GM12878 (cell line): ENCODE measurements at regions not wholly inside any gene's neighbourhood (a gene's known extent, or its start where the extent isn't known, plus 50 kb on each side); places are given as distances from the start of the nearest gene placed in this dataset.

Experiments
- ATAC-seq: fragments of 200-7000 bp; cut with Tn5 transposase; 3 replicates; pipeline ENCODE4 v1.9.1; 2020; ENCODE audit warnings: mild to moderate bottlenecking, moderate library complexity
- BruUV-seq: library from RNA; stranded (reverse); fragments of 400-500 nt; replicated peaks from 2 replicates; lab custom pipeline; 2021; lab: Mats Ljungman, UMichigan
- CTCF ChIA-PET: fragments of 300-600 bp; sonication (Branson Sonifier 250); formaldehyde crosslinking; extraction: SDS; loops from one replicate; lab custom pipeline; 2021; ENCODE audit warnings: inconsistent platforms; lab: Yijun Ruan, JAX
- POLR2A ChIA-PET: fragments of 350-600 bp; formaldehyde crosslinking; extraction: SDS; loops from one replicate; lab custom pipeline; 2021; ENCODE audit warnings: inconsistent platforms; lab: Charles Lee
- RAD21 ChIA-PET: fragments of 300-600 bp; sonication (Branson Sonifier 250); formaldehyde crosslinking; loops from one replicate; lab custom pipeline; 2023; ENCODE audit warnings: antibody characterized with exemption; ENCODE audit not compliant: unreplicated experiment; lab: Charles Lee
- SMC1A ChIA-PET: fragments of 300-600 bp; sonication (Branson Sonifier 250); formaldehyde crosslinking; loops from one replicate; lab custom pipeline; 2023; ENCODE audit not compliant: unreplicated experiment, uncharacterized antibody; lab: Charles Lee
- DNase-seq: peaks from one replicate; pipeline ENCODE4 v3.0.0-alpha.2; 2011; ENCODE audit warnings: low read depth, low spot score
- FAIRE-seq: peaks from 3 replicates; lab custom pipeline; 2011; peaks lifted over from hg19 to GRCh38; lab: Jason Lieb, UNC
- H2AFZ ChIP-seq: 2 replicates; pipeline ENCODE4 v1.6.0; 2011; ENCODE audit warnings: low read depth, low read length, control low read depth; ENCODE audit not compliant: control insufficient read depth
- H3K27ac ChIP-seq: 2 replicates; pipeline ENCODE4 v1.5.1; 2011; ENCODE audit warnings: control low read depth; ENCODE audit not compliant: control insufficient read depth, insufficient read depth
- H3K27me3 ChIP-seq, 2 experiments: replicated peaks in 1 of 2; 2 replicates each; pipeline versions ENCODE4 v1.6.0 to v1.6.1; 2011; ENCODE audit warnings: low read length in 1 of 2; ENCODE audit not compliant: control insufficient read depth in 2 of 2, insufficient read depth in 2 of 2
- H3K36me3 ChIP-seq, 2 experiments: 2 replicates each; pipeline ENCODE4 v1.5.1; 2011; ENCODE audit warnings: low read length in 1 of 2; ENCODE audit not compliant: control insufficient read depth in 2 of 2, insufficient read depth in 2 of 2
- H3K4me1 ChIP-seq: 2 replicates; pipeline ENCODE4 v1.6.1; 2011; ENCODE audit warnings: mild to moderate bottlenecking, low read length, moderate library complexity, mixed read lengths; ENCODE audit not compliant: control insufficient read depth, insufficient read depth
- H3K4me2 ChIP-seq: 2 replicates; pipeline ENCODE4 v1.6.0; 2011; ENCODE audit warnings: control low read depth; ENCODE audit not compliant: control insufficient read depth, insufficient read depth
- H3K4me3 ChIP-seq: fragments of 200-600 bp; sonication (generic); 2 replicates; pipeline ENCODE4 v1.5.1; 2016
- H3K79me2 ChIP-seq: 2 replicates; pipeline ENCODE4 v1.6.0; 2011; ENCODE audit warnings: low read length; ENCODE audit not compliant: control insufficient read depth, insufficient read depth
- H3K9ac ChIP-seq: 2 replicates; pipeline ENCODE4 v1.8.0; 2011; ENCODE audit warnings: low read length, control low read depth, mixed read lengths; ENCODE audit not compliant: control insufficient read depth, insufficient read depth
- H3K9me3 ChIP-seq: replicated peaks from 3 replicates; pipeline ENCODE4 v1.5.1; 2011; ENCODE audit warnings: mild to moderate bottlenecking, low read length; ENCODE audit not compliant: control insufficient read depth, insufficient read depth
- H4K20me1 ChIP-seq: 2 replicates; pipeline ENCODE4 v1.6.0; 2011; ENCODE audit not compliant: control insufficient read depth, insufficient read depth
- ASH2L ChIP-seq: fragments of 300-600, 200-600 bp; sonication (generic); IDR thresholded peaks from 2 replicates; pipeline ENCODE4 v1.6.1; 2017; ENCODE audit warnings: low read depth, mild to moderate bottlenecking, borderline replicate concordance
- CBX3 ChIP-seq: fragments of 200-600 bp; sonication (generic); IDR thresholded peaks from 2 replicates; pipeline ENCODE4 v1.6.1; 2016; ENCODE audit warnings: low read depth, borderline replicate concordance
- CEBPB ChIP-seq, 2 experiments: fragments of 150-350 bp in 1 of 2; IDR thresholded peaks; 2 replicates each; pipeline ENCODE4 v1.6.1; 2012 to 2014; ENCODE audit warnings: low read depth in 2 of 2, low read length in 2 of 2, borderline replicate concordance in 1 of 2, inconsistent platforms in 1 of 2
- CREM ChIP-seq: IDR thresholded peaks from 2 replicates; pipeline ENCODE4 v1.6.1; 2014; ENCODE audit warnings: antibody characterized with exemption, low read depth
- GABPA ChIP-seq: IDR thresholded peaks from 2 replicates; pipeline ENCODE4 v1.6.1; 2014; ENCODE audit warnings: antibody characterized with exemption, low read depth, mild to moderate bottlenecking, inconsistent platforms
- MTA2 ChIP-seq: fragments of 450-650 bp; IDR thresholded peaks from 2 replicates; pipeline ENCODE4 v1.6.1; 2016; ENCODE audit warnings: low read depth, mild to moderate bottlenecking, moderate library complexity
- MTA3 ChIP-seq: IDR thresholded peaks from 2 replicates; pipeline ENCODE4 v1.6.1; 2012; ENCODE audit warnings: low read length, inconsistent platforms, borderline replicate concordance
- POLR2AphosphoS2 ChIP-seq: IDR thresholded peaks from 2 replicates; pipeline ENCODE4 v1.6.1; 2011; ENCODE audit warnings: low read depth, mild to moderate bottlenecking, low read length, improper control_type of control experiment, moderate library complexity
- SRF ChIP-seq, 2 experiments: IDR thresholded peaks; 2 replicates each; pipeline ENCODE4 v1.6.1; 2011; ENCODE audit warnings: low read depth in 2 of 2, low read length in 2 of 2, mild to moderate bottlenecking in 1 of 2, moderate library complexity in 1 of 2
- SUPT20H ChIP-seq: IDR thresholded peaks from 2 replicates; pipeline ENCODE4 v1.6.1; 2011; ENCODE audit warnings: low read depth, mild to moderate bottlenecking, low read length, moderate library complexity, borderline replicate concordance; ENCODE audit not compliant: control insufficient read depth
- TAF1 ChIP-seq: IDR thresholded peaks from 2 replicates; pipeline ENCODE4 v1.6.1; 2011; ENCODE audit warnings: mild to moderate bottlenecking, low read depth, low read length, borderline replicate concordance
- TCF12 ChIP-seq: IDR thresholded peaks from 2 replicates; pipeline ENCODE4 v1.6.1; 2011; ENCODE audit warnings: low read depth, mild to moderate bottlenecking, low read length
- ZBED1 ChIP-seq: IDR thresholded peaks from 2 replicates; pipeline ENCODE4 v1.6.1; 2016; ENCODE audit warnings: borderline replicate concordance
- WGBS: methylation state at CpG from one replicate; pipeline ENCODE4 v1.1.6; 2016; ENCODE audit warnings: low lambda C conversion rate; ENCODE audit not compliant: insufficient replicate concordance, insufficient coverage; ENCODE audit errors: missing lambda C conversion rate; 5-methylcytosine and 5-hydroxymethylcytosine counted together
- in situ Hi-C: fragments of 300-500 bp; cut with MboI; formaldehyde crosslinking; loops from 9 replicates; pipeline ENCODE4 v1.14.3; 2018; ENCODE audit warnings: mixed read lengths
- intact Hi-C: fragments of 100-400 bp; cut with micrococcal nuclease; formaldehyde crosslinking; loops from one replicate; pipeline ENCODE4 v1.14.2; 2022; ENCODE audit not compliant: unreplicated experiment
- TF ChIP-seq, protein P1 (sequence below): IDR thresholded peaks from 2 replicates; pipeline ENCODE4 v1.6.1; 2012; ENCODE audit warnings: low read length, inconsistent platforms
- TF ChIP-seq, protein P2 (sequence below): fragments of 450-650 bp; IDR thresholded peaks from 2 replicates; pipeline ENCODE4 v1.6.1; 2014; ENCODE audit warnings: mild to moderate bottlenecking
- TF ChIP-seq, protein P3 (sequence below): fragments of 450-650 bp; formaldehyde crosslinking; IDR thresholded peaks from 2 replicates; pipeline ENCODE4 v1.4.0; 2022; ENCODE audit warnings: mild to moderate bottlenecking, moderate library complexity
- TF ChIP-seq, protein P4 (sequence below): IDR thresholded peaks from 2 replicates; pipeline ENCODE4 v1.6.1; 2012; ENCODE audit warnings: low read depth, low read length, improper control_type of control experiment

DNA sequence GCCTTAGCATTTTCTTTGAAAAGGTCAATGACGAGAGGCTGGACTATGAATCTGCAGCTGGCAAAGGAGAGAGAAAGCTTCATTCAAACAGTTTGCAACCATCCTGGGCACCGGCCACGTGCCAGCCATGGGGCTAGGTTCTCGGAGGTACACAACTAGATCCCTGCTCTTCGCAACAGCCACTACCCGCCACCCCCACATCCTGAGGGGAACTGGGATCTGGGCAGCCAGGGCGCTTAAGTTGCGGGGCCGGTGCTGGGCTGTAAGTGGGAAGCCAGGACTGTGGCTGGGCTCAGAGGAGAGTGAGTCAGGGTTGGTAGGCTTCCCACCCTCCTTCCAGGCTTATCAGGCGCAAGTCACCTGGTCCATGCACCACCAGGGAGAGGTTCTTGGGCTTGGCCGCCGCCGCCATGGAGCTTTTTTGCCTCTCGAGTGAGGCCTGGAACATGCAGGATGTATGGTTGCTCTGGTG lies 95.0 kb upstream of the TERB2 start:
- Histone ChIP-seq H3K9ac (no peak overlapping the region), H3K27me3 (no peaks in the 10 kb centered on the region), H3K9me3 (no peaks in the 10 kb centered on the region; the same call in 2 of the 3 replicates), H3K79me2 (no peaks in the 10 kb centered on the region), H3K4me3 (no peak overlapping the region), H3K4me1 (no peaks in the 10 kb centered on the region), H4K20me1 (no peaks in the 10 kb centered on the region), H3K4me2 (no peak overlapping the region), H3K36me3 (peaks cover 0 to 8% of the 10 kb centered on the region in 2 experiments; a peak in 3 of 4 replicates), H2AFZ (no peak overlapping the region), H3K27ac (no peak overlapping the region)
- DNase-seq = no peak
- CTCF ChIA-PET = interaction anchor here (1.0 to 2.7 kb wide), 2 partner anchors 8 to 125 kb away, joined by 3 to 18 read pairs; partner anchors contain the start of gene TRIM69
- RAD21 ChIA-PET = interaction anchor here (0.9 kb wide), 1 partner anchor 19 kb away, joined by 3 read pairs; no protein-coding TSS in a partner anchor
- FAIRE-seq = no peak
- POLR2A ChIA-PET = no interaction called here
- ATAC-seq = no peak
- BruUV-seq = no TSS peak
- 70% methylated on average over 14 of the region's 14 CpGs for WGBS
- SMC1A ChIA-PET = interaction anchor here (1.2 kb wide), 1 partner anchor 18 kb away, joined by 3 read pairs; no protein-coding TSS in a partner anchor
- intact Hi-C loops = no loop called here
- in situ Hi-C loops = loop anchor here (5.0 kb wide), 1 partner anchor 61 kb away; no protein-coding TSS in a partner anchor
- TF ChIP-seq, protein P1, sequence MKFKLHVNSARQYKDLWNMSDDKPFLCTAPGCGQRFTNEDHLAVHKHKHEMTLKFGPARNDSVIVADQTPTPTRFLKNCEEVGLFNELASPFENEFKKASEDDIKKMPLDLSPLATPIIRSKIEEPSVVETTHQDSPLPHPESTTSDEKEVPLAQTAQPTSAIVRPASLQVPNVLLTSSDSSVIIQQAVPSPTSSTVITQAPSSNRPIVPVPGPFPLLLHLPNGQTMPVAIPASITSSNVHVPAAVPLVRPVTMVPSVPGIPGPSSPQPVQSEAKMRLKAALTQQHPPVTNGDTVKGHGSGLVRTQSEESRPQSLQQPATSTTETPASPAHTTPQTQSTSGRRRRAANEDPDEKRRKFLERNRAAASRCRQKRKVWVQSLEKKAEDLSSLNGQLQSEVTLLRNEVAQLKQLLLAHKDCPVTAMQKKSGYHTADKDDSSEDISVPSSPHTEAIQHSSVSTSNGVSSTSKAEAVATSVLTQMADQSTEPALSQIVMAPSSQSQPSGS = no peak
- TF ChIP-seq MTA2 (no peak), CBX3 (no peak), CREM (no peak), ZBED1 (no peak), SUPT20H (no peak), TCF12 (no peak), CEBPB (IDR thresholded peaks at IDR 0.05; ENCODE audit: borderline replicate concordance in 1 of 2, low read depth in 2 of 2, low read length in 2 of 2) (no peak), POLR2AphosphoS2 (no peak), GABPA (no peak), MTA3 (no peak), SRF (IDR thresholded peaks at IDR 0.05; ENCODE audit: low read depth in 2 of 2, low read length in 2 of 2) (no peak), TAF1 (no peak), ASH2L (no peak)
- TF ChIP-seq, protein P2, sequence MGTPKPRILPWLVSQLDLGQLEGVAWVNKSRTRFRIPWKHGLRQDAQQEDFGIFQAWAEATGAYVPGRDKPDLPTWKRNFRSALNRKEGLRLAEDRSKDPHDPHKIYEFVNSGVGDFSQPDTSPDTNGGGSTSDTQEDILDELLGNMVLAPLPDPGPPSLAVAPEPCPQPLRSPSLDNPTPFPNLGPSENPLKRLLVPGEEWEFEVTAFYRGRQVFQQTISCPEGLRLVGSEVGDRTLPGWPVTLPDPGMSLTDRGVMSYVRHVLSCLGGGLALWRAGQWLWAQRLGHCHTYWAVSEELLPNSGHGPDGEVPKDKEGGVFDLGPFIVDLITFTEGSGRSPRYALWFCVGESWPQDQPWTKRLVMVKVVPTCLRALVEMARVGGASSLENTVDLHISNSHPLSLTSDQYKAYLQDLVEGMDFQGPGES = no peak
- TF ChIP-seq, protein P3, sequence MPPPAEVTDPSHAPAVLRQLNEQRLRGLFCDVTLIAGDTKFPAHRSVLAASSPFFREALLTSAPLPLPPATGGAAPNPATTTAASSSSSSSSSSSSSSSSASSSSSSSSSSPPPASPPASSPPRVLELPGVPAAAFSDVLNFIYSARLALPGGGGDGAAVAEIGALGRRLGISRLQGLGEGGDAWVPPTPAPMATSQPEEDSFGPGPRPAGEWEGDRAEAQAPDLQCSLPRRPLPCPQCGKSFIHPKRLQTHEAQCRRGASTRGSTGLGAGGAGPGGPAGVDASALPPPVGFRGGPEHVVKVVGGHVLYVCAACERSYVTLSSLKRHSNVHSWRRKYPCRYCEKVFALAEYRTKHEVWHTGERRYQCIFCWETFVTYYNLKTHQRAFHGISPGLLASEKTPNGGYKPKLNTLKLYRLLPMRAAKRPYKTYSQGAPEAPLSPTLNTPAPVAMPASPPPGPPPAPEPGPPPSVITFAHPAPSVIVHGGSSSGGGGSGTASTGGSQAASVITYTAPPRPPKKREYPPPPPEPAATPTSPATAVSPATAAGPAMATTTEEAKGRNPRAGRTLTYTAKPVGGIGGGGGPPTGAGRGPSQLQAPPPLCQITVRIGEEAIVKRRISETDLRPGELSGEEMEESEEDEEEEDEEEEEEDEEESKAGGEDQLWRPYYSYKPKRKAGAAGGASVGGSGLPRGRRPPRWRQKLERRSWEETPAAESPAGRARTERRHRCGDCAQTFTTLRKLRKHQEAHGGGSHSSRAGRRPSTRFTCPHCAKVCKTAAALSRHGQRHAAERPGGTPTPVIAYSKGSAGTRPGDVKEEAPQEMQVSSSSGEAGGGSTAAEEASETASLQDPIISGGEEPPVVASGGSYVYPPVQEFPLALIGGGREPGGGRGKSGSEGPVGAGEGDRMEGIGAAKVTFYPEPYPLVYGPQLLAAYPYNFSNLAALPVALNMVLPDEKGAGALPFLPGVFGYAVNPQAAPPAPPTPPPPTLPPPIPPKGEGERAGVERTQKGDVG (CRISPR knock-in tag) = no peak
- TF ChIP-seq, protein P4, sequence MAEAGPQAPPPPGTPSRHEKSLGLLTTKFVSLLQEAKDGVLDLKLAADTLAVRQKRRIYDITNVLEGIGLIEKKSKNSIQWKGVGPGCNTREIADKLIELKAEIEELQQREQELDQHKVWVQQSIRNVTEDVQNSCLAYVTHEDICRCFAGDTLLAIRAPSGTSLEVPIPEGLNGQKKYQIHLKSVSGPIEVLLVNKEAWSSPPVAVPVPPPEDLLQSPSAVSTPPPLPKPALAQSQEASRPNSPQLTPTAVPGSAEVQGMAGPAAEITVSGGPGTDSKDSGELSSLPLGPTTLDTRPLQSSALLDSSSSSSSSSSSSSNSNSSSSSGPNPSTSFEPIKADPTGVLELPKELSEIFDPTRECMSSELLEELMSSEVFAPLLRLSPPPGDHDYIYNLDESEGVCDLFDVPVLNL = no peak
